ENCODE measurements at regions not wholly inside any gene's neighbourhood (a gene's known extent, or its start where the extent isn't known, plus 50 kb on each side); places are given as distances from the start of the nearest gene placed in this dataset.

GRCh38 chr2:195047955-195048354 lies 609.1 kb upstream of the SLC39A10 start:
- no peaks in the 10 kb centered on the region for H3K23me2 ChIP-seq (ENCODE audit: low read depth, low read length)
- CTCF ChIA-PET (ENCODE audit: partially characterized antibody), result no interaction called here
- no peak overlapping the region for H3K23ac ChIP-seq (ENCODE audit: insufficient read length)
- no peaks in the 10 kb centered on the region for H3K9me3 ChIP-seq (ENCODE audit: insufficient read depth in 2 of 2, low read depth in 1 of 2, low read length in 1 of 2)
- no peaks in the 10 kb centered on the region for H3K27me3 ChIP-seq (replicated peaks in 1 of 4; ENCODE audit: control insufficient read depth in 3 of 4, extremely low read depth in 1 of 4, insufficient read depth in 3 of 4, low read length in 3 of 4)
- H3K9ac ChIP-seq (replicated peaks in 1 of 4; ENCODE audit: extremely low read depth in 1 of 4, low read depth in 3 of 4, low read length in 3 of 4), result no peak overlapping the region
- H3K4me1 ChIP-seq (replicated peaks in 1 of 4; ENCODE audit: control insufficient read depth in 3 of 4, insufficient read depth in 4 of 4, low read length in 3 of 4), result peaks cover 0 to 4% (median 0%) of the 10 kb centered on the region in 4 experiments; a peak in 1 of 7 replicates
- H4K91ac ChIP-seq (replicated peaks; ENCODE audit: insufficient read length, low read length), result no peak overlapping the region
- no peak overlapping the region for H3K4ac ChIP-seq (replicated peaks; ENCODE audit: insufficient read length, low read depth, low read length)
- H3K4me2 ChIP-seq (ENCODE audit: insufficient read depth in 1 of 2, low read depth in 2 of 2, low read length in 2 of 2), result no peak overlapping the region
- H3K56ac ChIP-seq (replicated peaks; ENCODE audit: insufficient read length, low read depth, low read length), result no peak overlapping the region
- 87% methylated on average over 2 of the region's 2 CpGs; no CpG with 5 or more reads in 1 of the 2 experiments for WGBS, 2 experiments (ENCODE audit: extremely low coverage in 1 of 2, insufficient coverage in 1 of 2, insufficient read length in 1 of 2, insufficient replicate concordance in 2 of 2, low coverage in 1 of 2, low lambda C conversion rate in 2 of 2, missing lambda C conversion rate in 1 of 2)
- no peak overlapping the region for H4K5ac ChIP-seq (ENCODE audit: insufficient read length, low read depth, low read length)
- no peaks in the 10 kb centered on the region for H3K36me3 ChIP-seq (ENCODE audit: control insufficient read depth in 2 of 4, insufficient read depth in 4 of 4, low read length in 3 of 4)
- H3K79me1 ChIP-seq (ENCODE audit: low read depth, low read length), result no peaks in the 10 kb centered on the region
- no peaks in the 10 kb centered on the region for H3K79me2 ChIP-seq (ENCODE audit: control insufficient read depth in 1 of 2, insufficient read depth in 2 of 2, low read length in 2 of 2)
- no peak overlapping the region for H3K18ac ChIP-seq (ENCODE audit: extremely low read depth, low read length)
- H2BK20ac ChIP-seq (ENCODE audit: low read length), result no peak overlapping the region
- H3K14ac ChIP-seq (ENCODE audit: insufficient read length), result no peak overlapping the region
- DNase-seq (ENCODE audit: low read depth in 1 of 2, low spot score in 2 of 2) (no peak), FAIRE-seq (no peak)
- no peak overlapping the region for H2AK5ac ChIP-seq (ENCODE audit: low read depth, low read length)
- H2BK120ac ChIP-seq (replicated peaks; ENCODE audit: low read depth, low read length), result no peak overlapping the region
- H2BK5ac ChIP-seq (ENCODE audit: low read depth, low read length), result no peak overlapping the region
- no peak overlapping the region for H3K27ac ChIP-seq (ENCODE audit: low read depth, low read length)
- no peak overlapping the region for H2BK15ac ChIP-seq (ENCODE audit: low read length)
- H4K8ac ChIP-seq (ENCODE audit: extremely low read depth, insufficient read depth, low read length), result no peak overlapping the region
- H2BK12ac ChIP-seq (ENCODE audit: low read depth, low read length), result no peak overlapping the region
- no peaks in the 10 kb centered on the region for H4K20me1 ChIP-seq (replicated peaks in 1 of 2; ENCODE audit: control insufficient read depth in 1 of 2, insufficient read depth in 2 of 2, low read length in 2 of 2)
- no peak overlapping the region for H3K4me3 ChIP-seq (ENCODE audit: extremely low read depth in 1 of 4, insufficient read depth in 2 of 4, low read depth in 3 of 4, low read length in 4 of 4)
- POLR2A ChIA-PET (ENCODE audit: partially characterized antibody), result no interaction called here
- H2AFZ ChIP-seq (ENCODE audit: low read length), result no peak overlapping the region
- TF ChIP-seq CHD7 (IDR thresholded peaks at IDR 0.05; ENCODE audit: insufficient replicate concordance, low read length), result no peak
